Hippocampal formation (tissue), 2 donors: ENCODE measurements at regions not wholly inside any gene's neighbourhood (a gene's known extent, or its start where the extent isn't known, plus 50 kb on each side); places are given as distances from the start of the nearest gene placed in this dataset.
A peak's percentile ranks its signal among the peaks of the same experiment; 100 is the strongest.
"Not testable (repeated sequence)": the region's sequence is repeated elsewhere in the genome, so short reads cannot be mapped to it uniquely, and the experiment has no call there.

Experiments
- DNase-seq, 2 donors: peaks; one replicate each; lab custom pipeline; 2025; lab: John Stamatoyannopoulos, UW

DNA sequence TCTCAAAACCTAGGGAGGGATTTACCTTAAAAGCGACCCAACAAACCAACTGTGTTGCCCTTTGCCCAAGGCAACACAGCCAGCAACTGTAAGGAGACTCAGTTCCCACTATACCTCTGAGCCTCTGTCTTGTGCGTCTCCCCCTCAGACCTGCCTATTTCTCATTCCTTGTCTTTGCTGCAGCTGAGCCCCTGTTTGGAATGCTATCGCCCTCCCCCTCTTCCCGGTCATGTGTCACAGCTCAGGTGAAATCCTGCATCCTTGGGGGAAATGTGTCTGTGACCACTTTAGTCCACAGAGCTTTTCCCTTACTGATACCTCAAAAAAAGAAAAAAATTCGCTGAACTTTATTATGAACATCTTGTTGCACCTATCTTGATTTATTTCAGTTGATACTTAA is 52.0 kb upstream of the LRIG1 start:
- no peak for DNase-seq

DNA sequence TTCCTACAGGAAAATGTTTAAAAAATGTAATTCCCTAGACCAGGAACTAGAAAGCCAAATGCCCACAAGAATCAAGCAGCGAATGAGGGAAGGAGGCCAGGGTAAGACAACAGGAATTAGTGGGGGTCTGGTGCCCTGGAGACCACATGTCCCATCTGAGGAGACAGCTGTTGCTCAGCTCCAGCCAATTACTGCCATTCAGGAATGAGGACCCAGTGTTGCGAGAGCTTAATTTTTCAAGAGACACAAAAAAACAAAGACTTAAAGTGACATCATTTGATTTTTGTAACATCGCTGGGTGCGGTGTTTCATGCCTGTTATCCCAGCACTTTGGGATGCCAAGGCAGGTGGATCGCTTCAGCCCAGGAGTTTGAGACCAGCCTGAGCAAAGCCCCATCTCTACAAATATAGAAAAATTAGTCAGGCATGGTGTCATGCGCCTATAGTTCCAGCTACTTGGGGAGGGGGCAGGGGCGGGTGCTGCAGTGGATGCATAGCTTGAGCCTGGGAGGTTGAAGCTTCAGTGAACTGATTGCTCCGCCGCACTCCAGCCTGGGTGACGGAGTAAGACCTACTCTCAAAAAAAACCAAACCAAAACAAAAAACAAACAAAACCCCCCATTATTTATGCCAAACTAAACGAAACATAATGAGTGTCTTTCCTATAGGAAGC is 52.8 kb upstream of the LRIG1 start:
- DNase-seq, result no peak

DNA sequence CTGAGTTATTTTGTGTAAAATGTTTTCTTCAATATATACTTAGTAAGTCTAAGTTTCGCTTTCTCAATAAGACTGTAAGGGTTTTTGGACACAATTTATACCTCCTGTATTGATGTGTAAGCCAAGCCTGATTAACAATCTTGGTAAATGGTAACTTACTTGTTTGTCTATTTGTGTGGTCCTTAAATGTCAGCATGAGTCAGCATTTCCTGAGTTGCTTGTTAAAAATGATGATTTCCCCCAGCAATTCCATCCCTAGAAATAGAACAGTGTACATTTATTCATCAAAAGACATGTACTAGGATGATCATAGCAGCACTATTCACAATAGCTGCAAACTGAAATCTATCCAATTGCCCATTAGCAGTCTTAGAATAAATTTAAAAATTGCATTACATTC is 53.4 kb upstream of the LRIG1 start:
- no peak for DNase-seq

DNA sequence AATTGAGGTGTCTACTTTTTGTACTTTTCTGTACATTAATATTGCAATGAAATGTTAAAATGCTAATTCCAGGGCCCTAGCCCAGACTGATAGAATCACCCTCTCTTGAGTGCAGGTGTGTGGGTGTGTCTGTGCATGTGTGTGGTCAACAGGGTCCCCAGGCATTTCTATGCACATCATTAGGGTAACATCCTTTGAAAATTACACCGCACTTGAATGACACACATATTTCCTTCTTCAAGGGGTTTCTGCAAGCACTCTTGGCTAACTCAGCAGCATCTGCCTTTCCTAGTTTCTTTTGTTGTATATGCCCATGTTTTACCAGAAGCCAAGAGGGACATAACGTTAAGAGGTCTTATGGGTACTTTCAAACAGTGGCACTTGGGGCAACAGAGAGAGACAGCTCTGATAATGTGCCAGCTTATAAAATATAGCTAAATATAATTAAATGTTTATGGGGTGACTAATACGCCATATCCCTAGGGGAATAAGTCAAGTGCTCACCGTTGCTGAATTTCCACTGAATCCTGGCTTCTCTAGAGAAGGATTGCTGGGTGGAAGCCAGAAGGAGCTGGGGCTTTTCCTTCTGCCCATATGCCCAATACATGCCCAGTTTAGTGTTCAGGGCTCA is 54.5 kb upstream of the LRIG1 start:
- DNase-seq, result no peak

DNA sequence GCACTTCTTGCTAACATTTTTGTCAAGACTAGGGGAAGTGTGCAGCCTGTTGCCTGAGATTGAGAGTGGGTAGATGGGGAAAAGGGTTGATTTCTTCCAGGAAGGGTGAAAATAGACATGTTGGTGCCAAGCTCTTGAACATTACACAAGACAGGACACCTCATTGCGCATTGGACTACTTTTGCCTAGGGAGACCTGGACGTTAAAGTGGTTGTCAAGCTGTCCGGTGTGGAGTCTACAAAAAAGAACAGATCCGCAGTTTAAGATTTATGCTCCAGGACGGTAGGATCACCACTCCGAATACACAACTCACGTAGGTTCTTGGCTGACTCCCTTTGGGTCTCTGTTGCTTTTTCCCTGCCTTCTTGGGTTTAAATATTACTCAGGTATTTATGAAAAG is 56.3 kb upstream of the LRIG1 start:
- DNase-seq, result no peak

DNA sequence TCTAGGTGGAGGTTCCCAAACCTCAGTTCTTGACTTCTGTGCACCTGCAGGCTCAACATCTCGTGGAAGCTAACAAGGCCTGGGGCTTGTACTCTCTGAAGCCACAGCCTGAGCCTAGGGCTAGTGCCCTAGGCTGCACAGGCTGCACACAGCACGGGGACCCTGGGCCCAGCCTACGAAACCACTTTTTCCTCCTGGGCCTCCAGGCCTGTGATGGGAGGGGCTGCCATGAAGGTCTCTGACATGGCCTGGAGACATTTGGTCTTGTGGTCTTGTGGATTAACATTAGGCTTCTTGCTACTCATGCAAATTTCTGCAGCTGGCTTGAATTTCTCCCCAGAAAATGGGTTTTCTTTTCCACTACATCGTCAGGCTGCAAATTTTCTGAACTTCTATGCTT is 59.1 kb upstream of the LRIG1 start:
- not testable (repeated sequence) for DNase-seq

DNA sequence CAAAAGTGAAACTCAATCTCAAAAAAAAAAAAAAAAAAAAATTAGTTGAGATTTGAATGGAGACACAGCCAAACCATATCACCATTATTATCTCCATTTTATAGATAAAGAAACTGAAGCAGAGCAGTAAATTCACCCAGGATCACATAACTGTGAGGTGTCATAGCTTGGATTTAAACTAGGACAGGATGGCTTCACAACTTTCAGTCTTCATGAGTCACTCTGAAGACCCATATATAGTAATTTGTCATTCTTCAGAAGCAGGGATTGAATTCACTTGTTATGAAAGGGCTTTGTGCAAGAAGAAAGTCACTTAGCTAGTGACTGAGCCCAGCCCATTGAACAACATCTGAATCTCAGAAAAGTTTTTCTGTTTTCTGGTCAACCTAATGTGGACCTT is 60.5 kb upstream of the LRIG1 start:
- DNase-seq, result no peak

DNA sequence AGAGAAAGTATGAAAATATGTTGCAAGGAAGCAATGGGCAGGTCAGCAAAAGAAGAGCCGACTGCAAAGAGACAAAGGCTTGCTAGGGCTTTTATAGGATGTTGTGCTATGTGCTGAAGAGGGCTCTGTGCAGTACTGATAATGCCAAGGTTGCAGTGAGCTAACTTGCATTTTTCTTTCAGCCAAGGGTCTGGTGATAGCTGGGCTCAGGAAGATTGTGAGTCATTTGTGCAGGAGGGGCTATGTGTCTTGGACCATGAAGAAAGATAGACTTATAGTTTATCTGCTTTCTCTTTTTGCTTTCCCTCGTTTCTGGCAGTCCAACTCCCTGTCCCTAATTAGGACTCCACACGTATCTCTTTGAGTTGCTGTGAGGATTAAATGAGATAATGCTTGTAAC is 64.5 kb upstream of the LRIG1 start:
- DNase-seq, result no peak

DNA sequence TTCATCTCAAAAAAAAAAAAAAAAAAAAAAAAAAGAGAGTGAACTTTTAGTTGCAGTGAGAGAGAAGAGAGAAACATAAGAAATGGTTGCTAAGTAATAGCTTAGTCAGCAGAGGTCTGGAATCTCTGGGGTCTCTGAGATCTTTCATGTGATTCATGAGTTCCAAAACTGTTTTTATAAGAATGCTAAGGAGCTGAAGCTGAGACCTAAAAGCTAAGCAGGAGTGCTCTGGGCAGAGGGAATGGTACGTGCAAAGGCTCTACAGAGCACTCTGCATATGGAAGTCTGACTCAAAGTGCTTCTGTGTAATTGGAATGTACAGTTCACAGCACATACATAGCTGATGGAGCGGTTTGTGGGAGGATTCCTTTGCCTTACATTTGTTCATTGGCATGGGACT is 66.3 kb upstream of the LRIG1 start:
- DNase-seq, result no peak

DNA sequence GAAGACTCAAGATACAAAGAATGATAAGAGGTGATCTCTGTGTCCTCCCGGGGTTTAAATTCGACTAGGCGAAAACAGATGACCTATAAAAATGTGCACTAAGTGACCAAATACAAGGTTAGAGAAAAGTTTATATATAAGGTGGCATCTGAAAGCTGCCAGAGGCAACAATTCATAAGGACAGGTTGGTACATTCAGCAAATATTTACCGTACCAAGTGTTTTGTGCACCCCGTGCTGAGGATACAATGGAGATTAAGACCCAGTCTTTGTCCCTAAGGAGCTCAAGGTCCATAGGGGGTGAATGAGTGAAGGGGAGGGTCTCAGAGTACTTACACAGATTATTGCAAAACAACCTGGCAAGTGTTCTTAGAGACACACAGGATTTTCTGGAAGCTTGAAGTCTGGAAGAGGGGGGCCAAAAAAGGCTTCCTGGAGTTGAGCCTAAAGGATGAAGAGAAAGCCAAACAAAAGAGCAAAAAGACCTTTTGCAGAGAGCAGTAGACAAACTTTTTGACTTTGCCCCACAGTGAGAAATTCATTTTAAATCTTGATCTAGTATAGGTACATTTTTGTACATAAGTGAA is 71.4 kb upstream of the LRIG1 start:
- DNase-seq, result no peak

DNA sequence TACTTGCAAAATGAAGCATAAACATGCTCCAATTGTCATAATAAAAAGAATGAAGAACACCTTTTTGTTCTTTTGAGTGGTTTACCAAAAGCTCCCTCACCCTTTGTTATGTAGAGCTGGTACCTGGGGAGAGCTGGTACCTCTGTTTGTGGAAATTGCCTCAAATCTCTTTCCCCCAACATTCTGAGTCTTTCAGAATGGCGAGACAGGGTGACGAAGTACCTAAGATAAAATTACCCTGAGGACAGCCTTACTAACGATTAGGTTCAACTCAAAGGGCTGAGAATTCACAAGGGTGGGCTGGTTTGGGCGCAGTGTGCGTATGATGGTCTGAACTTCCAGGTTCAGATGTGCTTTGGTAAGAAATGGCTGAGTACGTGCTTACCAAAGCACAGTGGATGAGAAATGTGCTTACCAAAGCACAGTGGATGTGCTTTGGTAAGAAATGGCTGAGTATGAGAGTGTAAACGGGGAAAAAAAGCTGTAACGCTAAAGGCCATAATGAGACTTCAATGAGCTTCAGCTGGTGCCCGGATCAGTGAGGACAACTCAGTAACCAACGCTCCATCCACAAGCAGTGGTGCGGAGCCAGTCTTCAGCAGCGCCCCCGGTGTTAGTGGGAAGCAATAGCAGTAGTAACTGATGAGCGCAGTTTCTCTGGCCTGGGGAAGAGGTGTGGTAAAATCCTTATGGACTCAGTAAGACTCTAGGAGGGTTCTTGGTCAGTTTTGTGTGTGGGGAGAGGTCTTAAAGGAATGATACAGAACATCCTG is 72.3 kb upstream of the LRIG1 start:
- DNase-seq, result no peak

DNA sequence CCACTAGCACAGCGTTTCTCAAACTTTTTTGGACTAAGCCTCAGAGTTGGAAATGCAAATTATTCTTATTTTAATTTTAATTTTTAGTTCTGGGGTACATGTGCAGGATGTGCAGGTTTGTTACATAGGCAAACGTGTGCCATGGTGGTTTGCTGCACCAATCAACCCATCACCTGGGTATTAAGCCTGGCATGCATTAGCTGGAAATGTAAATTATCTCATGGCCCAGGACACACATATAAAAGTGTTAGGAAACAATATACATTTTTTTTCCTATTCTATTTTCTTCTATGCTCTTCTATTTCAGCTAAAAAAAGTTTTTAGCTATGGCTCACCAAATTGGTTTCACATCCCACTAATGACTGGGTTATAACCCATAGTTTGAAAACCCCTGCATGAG is 73.3 kb upstream of the LRIG1 start:
- no peak for DNase-seq

DNA sequence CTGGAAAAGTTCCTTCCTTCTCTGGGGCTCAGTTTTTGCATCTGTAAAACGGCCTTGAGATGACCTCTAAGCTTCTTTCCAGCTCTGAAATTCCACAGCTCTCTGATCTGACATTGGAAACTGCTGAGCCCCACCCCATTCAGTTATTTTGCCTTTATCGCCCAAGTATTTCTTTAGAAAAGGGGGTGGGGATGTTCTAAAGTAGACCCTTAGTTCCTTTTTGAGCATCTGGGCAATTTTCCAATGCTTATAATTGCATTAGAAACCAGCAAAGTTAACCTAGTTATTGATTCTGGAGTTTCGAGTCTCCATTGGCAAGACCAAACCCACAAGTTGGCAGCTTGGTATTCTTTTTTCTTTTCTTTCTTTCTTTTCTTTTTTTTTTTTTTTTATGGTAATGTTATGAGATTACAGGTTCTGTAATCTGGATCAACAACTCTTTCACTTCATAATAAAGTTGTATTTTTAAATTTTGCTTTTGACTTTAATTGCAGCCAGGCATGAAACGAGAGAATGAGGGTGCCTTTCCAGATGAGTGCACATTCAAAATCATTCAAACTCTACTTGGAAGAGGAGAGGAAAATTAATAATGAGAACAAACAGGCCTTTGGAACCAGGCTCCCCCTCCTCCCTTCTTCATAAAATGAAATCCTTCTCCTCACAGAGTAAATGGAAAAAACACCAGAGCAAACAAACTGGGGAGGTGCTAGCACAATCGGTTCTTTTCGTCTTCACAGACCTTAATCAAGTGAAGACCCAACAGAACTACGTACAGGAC is 76.8 kb upstream of the LRIG1 start:
- peak in 1 of 2 donors; percentile 64 for DNase-seq

DNA sequence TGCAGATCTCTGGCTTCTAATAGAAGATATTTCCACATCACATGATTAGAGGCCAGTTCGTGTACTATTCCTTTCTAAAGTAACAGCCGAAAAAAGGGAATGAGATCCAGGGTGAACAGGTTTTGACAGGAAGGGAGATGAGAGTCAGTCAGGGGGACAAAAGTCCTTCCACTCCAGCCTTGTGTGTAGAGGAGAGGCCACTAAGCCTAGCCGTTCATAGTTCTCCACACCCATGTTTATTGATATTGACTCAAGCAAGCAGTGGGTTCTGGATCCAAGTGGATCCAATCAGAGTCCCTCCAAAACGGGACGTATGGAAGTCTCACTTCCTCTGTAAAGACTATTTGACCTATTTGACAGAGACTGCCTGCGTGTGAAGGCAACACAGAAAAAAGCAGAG is 80.4 kb upstream of the LRIG1 start:
- DNase-seq, result no peak

DNA sequence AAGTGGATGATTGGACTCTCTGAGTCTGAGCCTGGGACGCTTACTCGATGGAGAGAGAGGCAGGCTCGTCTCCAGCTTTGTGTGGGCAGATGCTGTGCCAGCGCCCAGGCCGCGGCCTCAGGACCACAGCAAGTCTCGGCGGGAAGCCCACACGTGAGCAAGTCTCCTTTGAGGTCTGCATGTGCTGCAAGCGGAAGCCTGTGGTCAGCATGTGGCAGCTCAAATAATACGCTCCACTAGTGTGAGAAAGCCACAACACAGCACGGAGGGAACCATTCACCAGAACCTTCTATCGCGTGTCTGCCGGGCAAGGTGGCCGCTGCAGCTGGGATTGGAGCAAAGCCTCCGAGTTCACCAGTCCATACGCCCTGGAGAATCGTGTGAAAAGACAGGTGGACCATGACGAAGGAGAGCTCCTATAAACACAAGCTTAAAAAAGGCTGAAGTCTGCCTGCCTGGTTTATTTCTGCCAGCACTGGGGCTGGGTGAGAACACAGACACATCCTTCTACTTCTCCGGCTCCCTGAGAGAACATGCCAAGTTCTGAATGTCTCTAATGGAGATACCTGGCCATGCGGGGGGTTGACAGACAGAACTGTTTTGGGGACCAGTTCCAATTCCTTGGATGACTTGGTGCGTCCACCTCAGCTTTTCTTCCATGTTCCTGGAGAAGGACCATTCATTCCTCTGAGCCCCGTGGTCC is 82.0 kb upstream of the LRIG1 start:
- no peak for DNase-seq

DNA sequence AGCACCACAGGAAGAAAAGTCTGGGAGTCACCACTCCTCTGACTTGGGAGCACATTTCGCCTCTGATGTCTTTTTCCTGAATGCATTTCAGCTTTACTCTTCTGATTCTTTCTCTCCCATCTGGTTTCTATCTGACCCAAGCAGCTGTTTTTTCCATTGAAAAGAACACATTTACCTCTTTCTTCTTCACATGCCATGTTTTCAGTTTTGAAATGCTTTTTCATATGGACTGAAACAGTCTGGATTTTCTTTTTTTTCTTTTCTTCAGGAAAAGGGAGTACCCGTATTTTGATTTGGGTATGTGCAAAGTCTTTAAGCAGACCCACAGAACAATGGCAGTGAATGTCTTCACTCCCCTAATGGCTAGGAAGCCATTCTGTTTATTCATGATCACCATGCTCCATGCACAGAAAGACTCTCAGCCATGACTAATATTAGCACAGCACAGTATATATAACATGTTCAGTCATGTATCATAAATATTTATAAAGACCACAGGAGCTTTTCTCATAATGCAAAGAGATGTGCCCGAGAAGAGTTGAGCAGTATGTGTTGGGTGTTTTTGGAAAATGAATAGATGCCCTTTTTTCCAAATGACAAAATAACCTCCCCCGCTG is 82.7 kb upstream of the LRIG1 start:
- DNase-seq, result no peak

DNA sequence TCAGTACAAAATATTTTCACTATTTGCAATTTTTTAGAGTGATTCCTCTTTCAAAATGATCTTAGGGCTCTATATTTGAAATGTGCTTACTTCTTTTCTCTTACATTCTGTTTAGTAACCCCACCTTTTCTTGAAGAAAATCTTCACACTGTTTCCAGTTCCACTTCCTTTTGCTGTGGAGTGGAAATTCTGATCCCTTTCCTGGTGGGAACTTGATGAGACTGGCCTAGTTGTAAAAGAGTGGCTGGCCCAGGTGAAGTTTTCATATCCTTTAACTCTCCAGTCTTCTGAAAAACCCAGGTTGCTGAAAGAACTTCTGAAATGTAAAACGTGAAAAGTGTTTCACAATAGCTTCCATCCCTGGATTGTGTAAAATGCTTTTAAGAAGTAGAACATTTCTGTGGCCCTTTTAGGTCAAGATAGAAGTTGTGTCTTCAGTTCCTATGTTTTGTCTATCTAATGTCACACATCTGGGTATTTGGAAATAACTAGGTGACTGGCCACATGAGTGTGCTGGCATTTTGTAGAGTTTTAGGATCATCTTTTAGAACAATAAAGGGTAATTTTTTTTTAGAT is 84.8 kb upstream of the LRIG1 start:
- DNase-seq, result no peak

DNA sequence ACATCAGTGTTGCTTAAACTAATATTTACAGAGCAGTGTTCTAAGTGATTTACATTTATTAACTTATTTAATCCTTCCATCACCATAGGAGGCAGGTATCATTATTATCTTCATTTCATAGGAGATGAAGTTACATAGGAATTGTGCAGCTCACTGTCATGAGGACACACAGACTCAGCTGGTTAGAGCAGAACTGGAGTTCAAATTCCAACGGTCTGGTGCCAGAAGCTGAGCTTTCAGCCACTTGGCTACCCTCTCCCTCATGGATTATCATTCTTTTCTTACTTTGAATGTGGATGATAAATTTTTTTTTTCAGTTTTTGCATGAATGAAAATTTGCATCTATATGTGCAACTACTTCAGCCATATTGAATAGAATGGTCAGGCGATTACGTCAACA is 86.0 kb upstream of the LRIG1 start:
- no peak for DNase-seq

DNA sequence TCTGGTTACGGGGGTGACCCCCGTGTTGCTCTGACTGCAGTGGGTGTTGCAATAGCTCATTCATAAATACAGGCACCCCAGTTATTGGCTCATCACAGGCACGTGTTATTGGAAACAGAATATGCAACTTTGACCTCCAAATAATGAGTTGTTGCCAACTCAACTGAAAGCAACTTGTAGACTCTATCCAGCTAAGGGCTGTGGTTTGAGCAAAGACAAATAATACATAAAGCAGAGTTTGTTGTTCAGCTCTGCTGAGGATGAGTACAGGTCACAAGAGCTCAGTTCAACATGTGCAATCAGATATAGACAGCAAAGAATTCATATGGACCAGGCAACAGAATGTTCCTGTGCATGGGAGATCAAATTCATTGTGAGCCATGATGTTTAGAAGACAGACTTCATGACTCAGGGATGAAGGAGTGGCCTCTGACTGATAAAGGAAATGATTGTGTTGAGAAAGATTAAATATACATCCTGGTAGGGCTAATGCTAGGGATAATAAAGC is 87.6 kb upstream of the LRIG1 start:
- no peak for DNase-seq

DNA sequence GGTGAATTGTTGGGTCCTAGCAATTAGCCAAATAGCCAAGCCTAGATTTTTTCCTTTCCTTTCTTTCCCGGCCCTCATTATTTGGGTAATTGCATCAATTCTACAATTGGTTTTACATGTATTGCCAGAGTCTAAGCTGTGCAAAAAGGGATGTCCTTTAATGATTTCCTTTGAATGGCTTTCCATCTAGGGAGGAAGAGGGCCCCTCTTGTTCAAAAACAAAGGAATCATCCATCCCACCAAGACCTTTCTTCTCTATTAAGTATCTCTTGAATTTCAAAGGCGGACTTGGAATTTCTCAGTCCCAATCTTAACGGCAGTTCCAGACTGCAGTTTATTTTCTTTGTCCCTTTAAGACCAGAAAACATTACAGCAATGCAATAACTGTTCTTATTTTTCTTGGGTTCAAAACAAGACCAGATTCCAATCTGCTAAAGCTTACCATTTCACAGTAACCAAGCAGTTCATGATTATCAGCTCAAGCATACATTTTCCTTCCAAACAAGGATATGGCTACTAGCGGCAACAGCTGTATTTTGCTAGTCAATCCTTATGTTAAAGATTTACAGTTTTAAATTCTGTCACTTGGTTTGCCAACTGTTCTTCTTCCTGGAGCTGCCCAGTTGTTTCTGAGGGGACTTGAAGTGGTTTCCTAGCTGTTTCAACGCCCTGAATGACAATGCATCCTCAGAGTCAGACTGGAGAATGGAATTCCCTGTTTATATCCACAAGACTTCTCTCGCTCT is 91.4 kb upstream of the LRIG1 start:
- peak in 1 of 2 donors; percentile 26 for DNase-seq
